SK-N-DZ (cell line): ENCODE measurements at regions not wholly inside any gene's neighbourhood (a gene's known extent, or its start where the extent isn't known, plus 50 kb on each side); places are given as distances from the start of the nearest gene placed in this dataset.

ENCODE experiments used
- DNase-seq: peaks from one replicate; pipeline ENCODE4 v3.0.0-alpha.2; 2015; ENCODE audit warnings: low spot score

DNA sequence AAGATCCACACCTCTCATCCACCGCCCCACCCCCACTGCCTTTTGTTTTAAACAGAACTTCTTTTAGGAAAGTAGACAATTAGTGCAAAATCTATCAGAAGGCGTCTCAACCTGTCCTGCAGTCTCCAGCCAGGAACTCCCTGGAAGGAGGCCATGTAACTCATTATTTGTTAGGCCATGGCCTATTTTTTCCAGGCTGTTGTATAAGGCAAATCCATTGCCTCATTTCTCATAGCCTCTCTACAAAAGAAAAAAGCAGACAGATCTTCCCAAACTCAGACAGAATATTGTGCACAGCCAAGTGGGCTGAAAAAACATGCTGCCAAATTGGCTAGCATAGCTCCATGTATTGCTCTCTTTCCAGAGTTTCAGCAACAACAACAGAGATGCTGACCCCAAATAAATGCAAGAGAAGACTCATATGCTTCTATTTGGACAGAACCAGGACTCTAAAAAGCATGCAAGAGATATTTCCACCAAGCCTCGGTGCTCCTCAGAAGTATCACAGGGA lies 770.7 kb upstream of the CXADR start:
- DNase-seq: no peak

GRCh38 chr21:16742741-16743140 lies 770.1 kb upstream of the CXADR start:
- DNase-seq: no peak

DNA sequence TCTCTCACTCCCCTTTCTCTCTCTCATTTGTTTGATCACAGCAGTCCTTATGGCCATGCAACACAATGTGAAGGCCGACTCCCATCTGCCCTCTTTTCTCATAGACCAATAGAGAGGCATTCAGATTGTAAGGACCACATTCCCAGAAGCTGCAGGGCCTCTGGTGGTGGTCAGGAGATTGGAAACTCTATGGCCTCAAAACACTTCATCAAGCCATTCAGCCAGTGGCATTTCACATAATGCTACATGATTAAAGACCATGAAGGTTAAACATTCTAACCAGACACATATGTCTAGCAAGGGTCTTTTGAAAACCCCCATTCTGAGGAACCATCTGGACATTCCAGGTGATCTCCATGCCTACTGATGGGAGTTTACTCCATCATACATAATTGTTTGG lies 769.5 kb upstream of the CXADR start:
- no peak for DNase-seq

- DNase-seq: no peak
Measured at GRCh38 chr21:16750926-16751325, 761.9 kb upstream of the CXADR start.

DNA sequence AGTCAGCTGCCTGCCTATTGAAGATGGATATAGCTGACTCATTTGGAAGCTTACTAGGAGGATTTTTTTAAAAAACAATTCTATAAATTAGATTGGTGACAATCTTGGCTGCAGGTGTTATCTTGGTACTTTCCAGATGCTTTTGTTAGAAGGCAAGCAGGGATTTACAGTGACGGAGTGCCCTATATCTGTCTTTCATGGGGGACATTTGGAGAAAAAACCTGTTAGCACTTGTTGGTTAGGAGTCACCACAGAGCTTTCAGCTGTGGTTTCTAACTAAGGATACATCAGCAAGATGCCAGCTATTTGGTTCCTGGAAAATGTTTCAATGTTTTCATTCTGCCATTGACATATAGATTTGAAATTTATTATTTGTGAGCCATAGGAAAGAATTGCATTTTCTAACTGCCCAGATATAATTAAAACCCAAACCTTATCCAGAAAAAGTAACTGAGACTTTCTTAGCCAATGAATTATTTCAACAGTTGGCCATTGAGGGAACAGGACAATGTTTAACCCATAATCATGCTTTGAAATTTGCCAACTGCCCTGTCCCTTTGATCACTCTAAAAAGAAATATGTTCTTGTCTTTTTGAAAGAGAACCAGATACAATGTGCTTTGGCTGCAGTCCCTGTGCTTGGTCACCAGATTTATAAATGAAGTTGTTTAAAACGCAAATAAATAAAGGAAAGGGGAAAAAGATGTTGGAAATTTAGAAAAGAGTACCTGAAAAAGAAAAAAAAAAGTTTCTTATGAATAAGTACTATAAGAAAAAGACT lies 761.0 kb upstream of the CXADR start:
- no peak for DNase-seq

DNA sequence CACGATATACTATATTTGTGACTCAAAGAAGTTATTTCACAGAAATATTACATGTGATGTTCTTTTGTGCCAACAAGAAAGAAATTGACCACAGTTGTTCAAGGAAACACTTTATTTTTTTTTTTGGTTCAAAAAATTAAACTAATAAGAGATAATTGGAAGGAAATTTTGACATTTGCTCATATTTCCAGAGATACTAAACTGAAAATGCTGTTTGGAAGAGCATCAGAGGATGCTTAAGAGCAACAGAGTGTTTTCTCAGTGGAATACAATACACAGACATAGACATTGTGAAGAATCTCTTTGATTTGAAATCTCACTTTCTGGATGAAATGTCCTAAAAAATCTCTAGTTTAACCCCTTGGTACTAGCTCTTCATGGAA lies 760.4 kb upstream of the CXADR start:
- DNase-seq: no peak

DNA sequence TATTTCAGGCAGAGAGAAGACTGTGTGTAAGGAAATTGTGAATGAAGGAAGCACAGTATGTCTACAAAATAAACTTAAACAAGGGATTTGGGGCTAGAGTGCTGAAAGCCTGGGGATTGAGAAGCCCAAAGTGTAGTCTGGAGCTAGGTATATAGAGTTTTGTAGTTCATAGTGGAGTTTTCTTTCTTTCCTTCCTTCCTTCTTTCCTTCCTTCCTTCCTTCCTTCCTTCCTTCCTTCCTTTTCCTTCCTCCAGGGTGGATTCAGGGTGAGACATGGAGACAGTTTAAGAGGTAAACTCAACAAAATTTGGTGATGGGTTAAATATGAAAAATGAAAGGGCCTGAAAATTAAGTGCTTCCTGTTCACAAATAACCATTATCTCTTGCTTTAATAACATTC lies 757.8 kb upstream of the CXADR start:
- no peak for DNase-seq

- no peak for DNase-seq
Measured at GRCh38 chr21:16767201-16767600, 745.6 kb upstream of the CXADR start.

DNA sequence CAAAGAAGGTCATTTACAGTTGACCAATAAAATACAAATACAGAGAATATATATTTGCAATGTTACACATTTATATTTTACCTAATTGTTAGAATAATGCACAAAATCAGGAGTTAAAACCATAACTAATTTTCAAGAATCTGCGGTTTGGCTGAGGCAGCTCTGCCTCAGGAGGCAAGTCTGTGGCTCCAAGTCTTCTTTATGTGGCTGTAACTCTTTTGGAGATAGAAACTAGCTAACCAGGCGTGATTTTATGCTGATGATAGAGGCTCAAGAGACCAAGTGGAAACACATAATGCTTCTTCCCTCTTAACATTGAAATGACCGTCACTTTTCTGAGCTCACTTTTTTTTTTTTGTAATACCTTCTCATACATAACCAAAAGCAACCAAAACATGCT lies 744.7 kb upstream of the CXADR start:
- DNase-seq: no peak

- no peak for DNase-seq
Measured at GRCh38 chr21:16770266-16770665, 742.6 kb upstream of the CXADR start.

- no peak for DNase-seq
Measured at GRCh38 chr21:16773206-16773605, 739.6 kb upstream of the CXADR start.

GRCh38 chr21:16775076-16775475 lies 737.8 kb upstream of the CXADR start:
- DNase-seq: no peak

- no peak for DNase-seq
Measured at GRCh38 chr21:16777041-16777720, 735.7 kb upstream of the CXADR start.

DNA sequence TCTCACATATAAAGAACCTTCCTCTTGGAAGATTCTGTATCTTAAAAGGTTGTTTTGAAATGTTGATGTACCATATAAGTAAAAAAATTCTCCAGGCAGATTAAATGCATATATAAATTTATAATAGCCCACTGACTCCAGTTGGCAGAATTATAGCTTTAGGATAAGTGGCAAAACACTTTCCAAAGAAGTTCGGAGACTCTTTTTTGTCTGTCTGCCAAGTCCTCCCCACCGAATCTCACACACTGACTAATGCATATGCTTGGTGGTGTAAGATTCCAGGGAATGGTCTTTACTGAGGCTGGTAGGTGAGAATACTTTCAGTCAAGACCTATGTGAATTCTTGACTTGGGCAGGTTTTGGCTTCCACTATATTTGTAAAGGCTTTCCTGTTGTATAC lies 724.3 kb upstream of the CXADR start:
- DNase-seq: no peak

- DNase-seq: no peak
Measured at GRCh38 chr21:16789636-16790035, 723.2 kb upstream of the CXADR start.

- no peak for DNase-seq
Measured at GRCh38 chr21:16792101-16792500, 720.7 kb upstream of the CXADR start.

GRCh38 chr21:16794950-16795349 lies 717.9 kb upstream of the CXADR start:
- DNase-seq: no peak

DNA sequence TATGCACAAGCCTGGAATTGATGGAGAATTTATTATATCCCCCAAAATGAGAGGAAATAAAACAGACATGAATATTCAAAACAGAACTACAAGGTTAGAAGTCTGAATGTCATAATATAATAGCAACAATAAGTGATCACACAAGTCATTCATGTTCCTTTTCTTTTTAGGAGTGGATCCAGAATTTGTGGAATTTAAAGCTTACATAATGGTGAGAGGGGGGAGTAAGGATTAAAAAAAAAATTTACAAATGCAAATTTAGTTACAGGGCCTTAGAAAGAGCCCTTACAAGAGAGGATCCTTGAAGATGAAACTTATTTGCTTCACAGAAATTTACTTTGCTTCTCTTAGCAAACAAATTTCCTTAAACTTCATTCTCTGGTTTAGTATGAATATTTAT lies 716.1 kb upstream of the CXADR start:
- no peak for DNase-seq

GRCh38 chr21:16797540-16797939 lies 715.3 kb upstream of the CXADR start:
- DNase-seq: no peak

DNA sequence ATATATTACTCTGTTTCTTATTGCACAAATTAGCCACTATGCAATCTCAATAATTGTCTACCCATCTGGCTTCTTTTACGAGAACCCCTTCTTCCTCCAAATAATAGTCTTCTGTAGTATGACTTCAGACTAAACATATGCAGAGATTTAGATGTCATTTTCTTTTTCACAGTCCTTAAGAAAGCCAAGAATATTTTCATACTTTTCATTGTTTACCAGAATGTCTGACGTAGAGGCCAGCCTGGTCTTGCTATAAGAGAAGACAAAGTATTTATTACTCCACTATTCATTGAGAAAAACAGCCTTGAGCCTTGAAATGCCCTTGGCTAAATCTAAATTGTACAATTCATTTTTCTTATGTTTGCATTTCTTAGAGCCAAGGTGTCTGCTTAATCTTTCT lies 714.9 kb upstream of the CXADR start:
- no peak for DNase-seq

GRCh38 chr21:16800536-16801275 lies 712.1 kb upstream of the CXADR start:
- DNase-seq: no peak

- DNase-seq: no peak
Measured at GRCh38 chr21:16811011-16811410, 701.8 kb upstream of the CXADR start.

DNA sequence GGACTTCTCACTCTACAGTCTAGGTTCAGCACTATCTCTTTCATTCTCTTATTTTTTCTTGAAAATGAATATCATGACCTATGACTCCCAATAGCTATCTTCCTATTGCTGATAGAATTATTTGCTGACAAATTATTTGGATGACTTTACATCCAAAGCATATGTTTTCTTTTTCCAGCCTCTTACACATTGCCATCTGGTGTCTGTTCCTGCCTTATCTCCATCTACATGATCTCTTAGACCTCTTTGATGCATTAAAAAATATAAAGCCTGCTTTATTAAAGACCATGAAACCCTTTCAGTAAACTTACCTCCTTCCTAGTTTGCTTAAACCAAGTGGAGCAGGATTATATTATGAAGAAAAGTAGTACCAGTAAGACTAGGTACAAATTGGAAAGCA lies 700.9 kb upstream of the CXADR start:
- no peak for DNase-seq
